ENCODE measurements at regions not wholly inside any gene's neighbourhood (a gene's known extent, or its start where the extent isn't known, plus 50 kb on each side); places are given as distances from the start of the nearest gene placed in this dataset.
"Not testable (repeated sequence)": the region's sequence is repeated elsewhere in the genome, so short reads cannot be mapped to it uniquely, and the experiment has no call there.

DNA sequence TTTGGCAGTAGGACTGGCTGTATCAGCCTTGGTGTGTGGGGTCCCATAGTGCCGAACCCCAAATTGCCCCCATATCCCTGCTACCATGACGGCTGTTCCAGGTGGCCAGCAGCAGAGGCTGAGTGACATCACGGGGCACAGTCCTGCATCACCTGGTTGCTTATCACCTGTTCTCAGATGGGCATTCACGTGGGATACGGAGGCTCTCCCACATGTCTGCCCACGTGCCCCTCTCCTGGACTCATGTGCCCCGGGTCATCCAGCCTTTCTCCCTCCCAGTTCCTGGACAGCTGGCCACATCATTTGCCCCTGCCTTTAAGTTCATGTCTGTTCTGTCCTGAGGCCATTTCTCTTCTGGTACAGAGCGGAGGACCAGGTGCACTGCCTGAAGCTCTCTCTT is 431.0 kb upstream of the B3GAT1 start:
- no peak for TF ChIP-seq CTCF (IDR thresholded peaks at IDR 0.05)
- no peak overlapping the region for H2AFZ ChIP-seq
- no peak overlapping the region for H3K4me3 ChIP-seq (ENCODE audit: low read depth, low read length)
- no peak overlapping the region for H3K9ac ChIP-seq
- H3K4me2 ChIP-seq (ENCODE audit: low read length), result no peak overlapping the region
- H3K79me2 ChIP-seq, result no peaks in the 10 kb centered on the region
- no peaks in the 10 kb centered on the region for H3K4me1 ChIP-seq
- H3K27me3 ChIP-seq (ENCODE audit: control insufficient read depth, insufficient read depth, low read length), result no peaks in the 10 kb centered on the region
- no peak overlapping the region for H3K27ac ChIP-seq
- H3K36me3 ChIP-seq (ENCODE audit: control insufficient read depth, insufficient read depth, low read length), result no peaks in the 10 kb centered on the region
- no peaks in the 10 kb centered on the region for H3K9me3 ChIP-seq (ENCODE audit: control insufficient read depth, low read length)

DNA sequence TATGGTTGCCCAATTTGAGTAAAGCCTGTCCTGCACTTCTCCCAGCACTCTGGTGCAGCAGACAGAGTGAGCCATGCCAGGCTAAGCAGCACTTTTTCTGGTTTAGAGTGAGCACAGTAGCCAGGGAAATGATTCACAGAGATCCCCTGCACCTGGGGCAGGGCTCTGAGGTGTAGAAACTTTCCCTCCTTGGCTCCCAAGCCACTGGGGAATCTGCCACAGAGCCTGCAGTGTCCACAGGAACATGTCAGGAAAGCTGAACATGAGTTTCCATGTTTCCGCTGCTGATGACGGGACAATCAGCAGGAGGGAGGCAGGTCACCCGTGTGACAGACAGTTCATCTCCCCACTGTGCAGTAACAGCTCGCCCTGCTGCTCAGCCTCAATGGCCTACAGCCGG is 429.9 kb upstream of the B3GAT1 start:
- Histone ChIP-seq H3K79me2 (no peaks in the 10 kb centered on the region), H3K27ac (no peak overlapping the region), H3K4me2 (ENCODE audit: low read length) (no peak overlapping the region), H3K9ac (no peak overlapping the region), H3K4me1 (no peaks in the 10 kb centered on the region), H3K36me3 (ENCODE audit: control insufficient read depth, insufficient read depth, low read length) (no peaks in the 10 kb centered on the region), H3K27me3 (ENCODE audit: control insufficient read depth, insufficient read depth, low read length) (no peaks in the 10 kb centered on the region), H2AFZ (no peak overlapping the region), H3K4me3 (ENCODE audit: low read depth, low read length) (no peak overlapping the region), H3K9me3 (ENCODE audit: control insufficient read depth, low read length) (no peaks in the 10 kb centered on the region)
- no peak for TF ChIP-seq CTCF (IDR thresholded peaks at IDR 0.05)

GRCh38 chr11:134841411-134841810 is 429.4 kb upstream of the B3GAT1 start:
- H3K4me2 ChIP-seq (ENCODE audit: low read length), result no peak overlapping the region
- no peaks in the 10 kb centered on the region for H3K9me3 ChIP-seq (ENCODE audit: control insufficient read depth, low read length)
- no peak overlapping the region for H3K27ac ChIP-seq
- TF ChIP-seq CTCF (IDR thresholded peaks at IDR 0.05), result no peak
- no peaks in the 10 kb centered on the region for H3K4me1 ChIP-seq
- H2AFZ ChIP-seq, result no peak overlapping the region
- H3K27me3 ChIP-seq (ENCODE audit: control insufficient read depth, insufficient read depth, low read length), result no peaks in the 10 kb centered on the region
- no peaks in the 10 kb centered on the region for H3K36me3 ChIP-seq (ENCODE audit: control insufficient read depth, insufficient read depth, low read length)
- H3K4me3 ChIP-seq (ENCODE audit: low read depth, low read length), result no peak overlapping the region
- no peaks in the 10 kb centered on the region for H3K79me2 ChIP-seq
- H3K9ac ChIP-seq, result no peak overlapping the region

- Histone ChIP-seq H3K9ac (no peak overlapping the region), H3K4me3 (ENCODE audit: low read depth, low read length) (no peak overlapping the region), H3K4me1 (no peaks in the 10 kb centered on the region), H2AFZ (no peak overlapping the region), H3K36me3 (ENCODE audit: control insufficient read depth, insufficient read depth, low read length) (no peaks in the 10 kb centered on the region), H3K9me3 (ENCODE audit: control insufficient read depth, low read length) (no peaks in the 10 kb centered on the region), H3K27ac (no peak overlapping the region), H3K27me3 (ENCODE audit: control insufficient read depth, insufficient read depth, low read length) (no peaks in the 10 kb centered on the region), H3K4me2 (ENCODE audit: low read length) (no peak overlapping the region), H3K79me2 (no peaks in the 10 kb centered on the region)
- TF ChIP-seq CTCF (IDR thresholded peaks at IDR 0.05), result no peak
Measured at GRCh38 chr11:134840945-134841344, 428.9 kb upstream of the B3GAT1 start.

GRCh38 chr11:134840165-134840564 is 428.1 kb upstream of the B3GAT1 start:
- H3K4me2 ChIP-seq (ENCODE audit: low read length); H3K27me3 ChIP-seq (ENCODE audit: control insufficient read depth, insufficient read depth, low read length); H3K4me3 ChIP-seq (ENCODE audit: low read depth, low read length); H3K9ac ChIP-seq; H3K79me2 ChIP-seq; H3K4me1 ChIP-seq; H3K27ac ChIP-seq; H3K9me3 ChIP-seq (ENCODE audit: control insufficient read depth, low read length); H3K36me3 ChIP-seq (ENCODE audit: control insufficient read depth, insufficient read depth, low read length); H2AFZ ChIP-seq: not testable (repeated sequence)

Data from parathyroid adenoma (tissue), 2 donors.